ENCODE measurements at regions not wholly inside any gene's neighbourhood (a gene's known extent, or its start where the extent isn't known, plus 50 kb on each side); places are given as distances from the start of the nearest gene placed in this dataset.

GRCh38 chr1:65066766-65067490 lies 81.1 kb upstream of the AK4 start:
- peak; percentile 52 for DNase-seq (ENCODE audit: low read depth)

GRCh38 chr1:65067491-65068201 lies 80.4 kb upstream of the AK4 start:
- TF ChIP-seq CTCF (IDR thresholded peaks at IDR 0.05; ENCODE audit: control insufficient read depth, extremely low read depth, insufficient read depth): no peak
- peak overlapping the region; percentile 72 for H3K4me3 ChIP-seq (ENCODE audit: low read depth, low read length)
- peak; percentile 45 for DNase-seq (ENCODE audit: low read depth)

More at GRCh38 chr1:65066766-65067490, 81.1 kb upstream of the AK4 start:
- H3K4me3 ChIP-seq (ENCODE audit: low read depth, low read length): peak overlapping the region; percentile 72
- TF ChIP-seq CTCF (IDR thresholded peaks at IDR 0.05; ENCODE audit: control insufficient read depth, extremely low read depth, insufficient read depth): no peak

GRCh38 chr1:65068202-65069010 lies 79.6 kb upstream of the AK4 start:
- peak overlapping the region; percentile 72 for H3K4me3 ChIP-seq (ENCODE audit: low read depth, low read length)
- TF ChIP-seq CTCF (IDR thresholded peaks at IDR 0.05; ENCODE audit: control insufficient read depth, extremely low read depth, insufficient read depth): no peak
- DNase-seq (ENCODE audit: low read depth): no peak

GRCh38 chr1:65069011-65069565 lies 78.9 kb upstream of the AK4 start:
- no peak for DNase-seq (ENCODE audit: low read depth)
- H3K4me3 ChIP-seq (ENCODE audit: low read depth, low read length): peak overlapping the region; percentile 72
- TF ChIP-seq CTCF (IDR thresholded peaks at IDR 0.05; ENCODE audit: control insufficient read depth, extremely low read depth, insufficient read depth): no peak

GRCh38 chr1:65072845-65073244 lies 75.2 kb upstream of the AK4 start:
- H3K4me3 ChIP-seq (ENCODE audit: low read depth, low read length): no peak overlapping the region
- TF ChIP-seq CTCF (IDR thresholded peaks at IDR 0.05; ENCODE audit: control insufficient read depth, extremely low read depth, insufficient read depth): no peak
- no peak for DNase-seq (ENCODE audit: low read depth)

GRCh38 chr1:65075123-65075976 lies 72.7 kb upstream of the AK4 start:
- no peak overlapping the region for H3K4me3 ChIP-seq (ENCODE audit: low read depth, low read length)
- TF ChIP-seq CTCF (IDR thresholded peaks at IDR 0.05; ENCODE audit: control insufficient read depth, extremely low read depth, insufficient read depth): peak; percentile 73
- no peak for DNase-seq (ENCODE audit: low read depth)
